TTC549 (cell line): ENCODE measurements at regions not wholly inside any gene's neighbourhood (a gene's known extent, or its start where the extent isn't known, plus 50 kb on each side); places are given as distances from the start of the nearest gene placed in this dataset.
"Not testable (repeated sequence)": the region's sequence is repeated elsewhere in the genome, so short reads cannot be mapped to it uniquely, and the experiment has no call there.

Source experiments
- FAIRE-seq: peaks from 2 replicates; lab custom pipeline; 2012; peaks lifted over from hg19 to GRCh38; lab: Jason Lieb, UNC

DNA sequence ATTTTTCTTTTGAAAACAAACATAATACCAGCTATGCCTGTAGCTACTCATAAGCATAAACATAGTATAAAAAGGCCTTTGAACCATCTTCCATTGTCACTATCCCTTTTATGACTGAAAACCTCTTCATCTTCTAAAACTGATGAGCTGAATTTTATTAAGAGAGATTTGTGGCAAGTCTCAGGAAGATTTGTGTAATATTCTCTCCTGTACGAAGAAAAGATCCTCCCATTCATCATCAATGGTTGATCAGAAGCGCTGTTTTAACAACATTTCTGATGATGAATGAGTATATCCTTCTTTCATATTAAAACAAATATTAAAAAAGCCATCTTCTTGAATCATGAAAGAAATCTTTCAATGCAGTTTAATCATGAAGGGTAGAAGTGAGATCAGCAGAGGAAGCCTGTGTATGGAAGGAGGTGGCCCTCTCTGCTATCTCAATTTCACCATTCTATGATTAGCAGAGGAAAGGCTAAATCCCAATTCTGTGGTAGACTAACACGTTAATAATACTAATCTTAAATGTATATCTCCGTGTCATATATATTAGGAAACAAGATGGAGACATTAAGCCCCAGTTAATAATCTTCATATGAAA lies 430.2 kb downstream of the FRK start:
- FAIRE-seq: no peak

DNA sequence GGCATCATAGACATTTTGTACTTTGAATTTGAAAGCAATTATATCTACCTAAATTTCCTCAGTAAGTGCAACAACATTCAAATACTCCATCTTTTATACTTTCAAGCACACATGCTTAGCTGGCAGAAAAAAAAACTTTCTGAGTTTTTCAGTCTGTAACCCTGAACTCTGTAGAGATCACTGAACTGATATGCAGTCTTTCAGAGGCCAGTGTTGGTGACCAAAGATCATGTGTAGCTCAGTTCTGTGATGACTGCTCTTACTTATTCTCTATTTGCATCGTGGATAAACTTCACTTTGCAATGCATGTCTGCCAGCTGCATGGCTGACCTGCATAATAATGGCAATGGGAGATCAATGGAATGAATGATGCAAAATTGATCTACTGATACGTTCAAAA lies 431.3 kb downstream of the FRK start:
- FAIRE-seq: no peak

DNA sequence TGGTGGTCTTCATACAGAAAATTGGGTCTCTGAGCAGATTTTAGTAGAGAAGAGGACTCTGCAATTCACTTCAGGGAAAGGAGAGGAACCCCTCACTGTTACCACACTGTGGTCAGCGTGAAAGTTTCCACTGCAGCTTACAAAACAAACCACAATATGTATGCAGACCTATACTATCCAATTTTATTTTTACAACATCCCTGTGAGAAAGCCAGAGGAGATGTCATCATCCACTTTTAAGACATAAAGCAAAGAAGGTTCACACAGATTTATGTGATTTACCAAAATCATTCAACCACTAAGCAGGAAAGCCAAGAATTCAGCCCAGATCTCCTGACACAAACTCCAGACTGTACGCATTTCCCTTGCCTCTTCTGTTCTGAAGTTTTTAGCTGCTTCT lies 442.4 kb downstream of the FRK start:
- FAIRE-seq: no peak

DNA sequence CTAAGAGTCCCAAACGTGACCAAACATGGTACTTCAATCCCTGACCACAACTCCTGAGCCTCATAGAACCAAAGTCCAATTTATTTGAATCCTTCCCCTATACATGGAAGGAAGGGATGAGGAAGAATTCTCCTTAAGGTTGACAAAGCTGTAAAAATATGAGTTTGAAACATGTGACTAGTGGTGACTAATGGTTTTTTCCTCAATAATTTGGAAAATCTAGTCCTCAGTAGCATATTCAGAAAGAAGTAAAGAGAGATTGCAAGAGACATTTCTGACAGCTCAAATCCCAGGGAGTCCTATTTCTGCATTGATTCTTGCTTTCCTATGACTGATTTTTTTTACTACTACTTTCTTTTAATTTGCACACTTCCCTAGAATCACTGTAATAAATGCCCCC lies 443.7 kb downstream of the FRK start:
- FAIRE-seq: no peak

DNA sequence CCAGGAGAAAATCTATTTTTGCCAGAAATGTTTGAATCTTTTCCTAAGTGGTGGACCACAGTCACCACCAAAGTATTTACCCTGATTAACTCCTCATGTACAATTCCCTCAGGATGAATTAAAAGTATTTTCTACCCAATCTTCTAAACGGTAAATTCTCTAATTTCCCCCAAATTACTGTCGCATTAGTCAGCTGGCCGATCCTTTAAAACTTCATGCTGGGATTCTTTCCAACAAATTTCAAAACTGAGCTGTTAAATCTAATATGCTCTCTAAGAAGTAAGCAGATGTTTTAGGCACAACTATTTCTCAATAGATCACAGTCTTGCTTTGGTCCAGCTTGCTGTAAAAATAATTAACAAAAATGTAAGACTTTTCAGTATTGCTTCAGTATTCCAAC lies 447.2 kb downstream of the FRK start:
- FAIRE-seq: no peak

DNA sequence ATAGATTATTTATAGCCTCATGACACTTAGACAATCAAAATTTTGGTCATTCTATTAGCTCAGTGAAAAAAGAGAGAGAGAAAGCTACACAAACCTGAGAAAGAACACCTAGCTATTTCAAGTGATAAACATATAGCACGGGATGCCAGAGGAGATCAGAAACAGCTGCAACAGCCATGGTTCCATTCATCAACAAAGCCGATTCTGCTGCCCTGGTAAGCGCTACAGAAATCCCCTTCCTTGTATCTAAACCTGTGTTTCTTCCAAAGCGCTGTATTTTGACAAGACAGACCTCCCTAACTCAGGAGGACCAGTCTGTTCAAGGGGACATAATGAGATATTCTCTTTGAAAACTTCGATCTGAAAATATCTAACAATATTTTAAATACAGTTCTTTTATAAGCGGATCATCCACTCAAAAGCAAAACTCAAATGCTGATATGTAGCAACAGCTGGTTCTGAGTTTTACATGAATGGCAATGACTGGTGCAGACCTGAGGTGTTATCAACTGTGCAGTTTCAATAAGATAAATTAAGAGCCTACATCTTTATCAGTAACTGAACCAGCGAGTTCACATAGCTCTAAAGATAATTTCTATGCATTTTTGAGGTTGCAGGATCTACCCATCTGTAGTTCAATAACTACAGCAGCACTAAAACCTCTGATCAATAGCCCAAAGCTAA lies 447.8 kb downstream of the FRK start:
- FAIRE-seq: no peak

DNA sequence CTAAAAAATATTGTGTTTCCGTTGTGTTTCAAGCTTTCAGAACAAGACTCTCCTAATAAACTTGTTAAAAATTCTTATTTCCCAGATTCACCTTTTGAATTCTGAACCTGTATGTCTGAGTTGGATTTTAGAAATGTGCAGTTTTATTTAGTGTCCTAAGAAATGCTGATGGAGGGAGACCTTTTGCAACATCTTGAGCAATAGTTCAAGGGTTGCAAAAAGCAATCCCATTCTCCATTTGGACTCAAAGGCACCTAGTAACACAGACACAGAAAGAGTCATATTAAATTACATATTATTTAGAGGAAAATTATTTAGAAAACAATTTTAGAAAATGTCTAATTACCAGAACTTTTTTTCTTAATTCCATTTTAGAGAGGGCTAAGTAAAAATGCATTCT lies 448.5 kb downstream of the FRK start:
- no peak for FAIRE-seq

DNA sequence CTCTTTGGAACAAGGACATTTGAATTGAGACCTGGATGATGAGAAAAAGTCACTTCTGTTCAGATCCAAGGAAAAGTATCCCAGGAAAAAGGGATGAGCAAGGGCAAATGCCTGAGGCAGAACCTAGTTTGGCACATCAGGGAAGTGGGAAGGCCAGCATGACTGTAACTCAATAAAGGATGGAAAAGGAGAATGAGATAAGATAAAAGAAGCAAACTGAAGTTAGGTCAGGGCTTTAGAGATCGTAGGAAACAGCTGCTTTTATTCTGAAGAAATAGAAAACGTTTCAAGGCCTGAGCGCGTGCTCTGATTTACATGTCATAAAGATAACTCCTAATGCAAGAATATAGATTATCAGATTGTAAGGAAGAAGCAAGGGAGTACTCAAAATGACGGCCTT lies 450.0 kb downstream of the FRK start:
- FAIRE-seq: no peak

DNA sequence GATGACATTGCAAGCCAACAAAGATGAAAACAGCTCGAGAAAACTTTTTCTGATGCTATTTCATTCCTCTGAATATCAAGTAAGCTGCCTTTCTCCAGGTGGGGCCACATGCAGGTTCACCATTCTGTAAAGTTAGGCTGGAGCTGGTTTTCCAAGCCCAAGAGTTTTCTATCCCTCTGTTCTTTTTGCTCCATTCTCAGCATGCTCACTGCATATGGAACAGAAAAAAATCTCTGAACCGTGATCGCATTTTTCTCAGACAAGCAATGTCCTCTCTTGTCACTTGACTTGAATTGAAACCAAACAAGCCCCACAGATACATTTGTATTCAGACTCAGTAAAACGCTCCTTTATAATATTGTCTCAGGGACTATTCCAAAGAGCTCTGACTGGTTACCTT lies 451.6 kb downstream of the FRK start:
- no peak for FAIRE-seq

DNA sequence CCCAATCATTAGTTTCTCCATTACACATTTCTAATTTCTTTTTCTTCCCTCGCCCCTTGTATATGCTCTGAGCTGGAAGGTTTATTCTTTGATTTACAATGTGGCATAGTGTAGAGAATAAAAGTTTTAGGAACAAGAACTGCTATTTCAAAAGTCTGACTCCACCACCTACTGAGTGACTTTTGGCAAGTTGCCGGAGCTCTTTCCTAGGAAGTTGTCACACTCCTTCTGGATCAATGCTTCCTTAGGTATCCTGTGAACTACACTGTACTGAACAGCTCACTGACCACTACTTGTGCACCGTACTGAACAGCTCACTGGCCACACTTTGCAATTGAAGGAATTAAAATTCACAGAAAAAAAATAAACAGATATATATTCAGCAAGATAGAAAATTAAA lies 458.2 kb downstream of the FRK start:
- no peak for FAIRE-seq

DNA sequence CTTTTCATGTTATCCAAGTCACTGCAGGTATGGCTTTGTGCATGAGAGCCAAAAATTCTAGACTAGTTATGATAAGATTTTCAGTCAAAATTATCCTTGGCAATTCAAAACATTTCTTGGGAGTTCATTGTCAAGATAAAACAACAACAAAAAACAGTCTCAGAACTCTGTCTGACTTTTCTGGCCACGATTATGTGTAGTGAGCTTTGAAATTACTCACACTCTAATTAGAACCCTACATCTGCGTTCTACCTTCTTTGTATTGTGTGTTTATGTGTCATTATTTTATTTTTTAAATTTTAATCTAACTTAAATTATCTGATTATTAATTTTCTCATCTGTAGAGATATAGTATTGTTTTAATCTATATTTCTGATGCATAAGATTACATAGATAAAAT lies 459.2 kb downstream of the FRK start:
- no peak for FAIRE-seq

DNA sequence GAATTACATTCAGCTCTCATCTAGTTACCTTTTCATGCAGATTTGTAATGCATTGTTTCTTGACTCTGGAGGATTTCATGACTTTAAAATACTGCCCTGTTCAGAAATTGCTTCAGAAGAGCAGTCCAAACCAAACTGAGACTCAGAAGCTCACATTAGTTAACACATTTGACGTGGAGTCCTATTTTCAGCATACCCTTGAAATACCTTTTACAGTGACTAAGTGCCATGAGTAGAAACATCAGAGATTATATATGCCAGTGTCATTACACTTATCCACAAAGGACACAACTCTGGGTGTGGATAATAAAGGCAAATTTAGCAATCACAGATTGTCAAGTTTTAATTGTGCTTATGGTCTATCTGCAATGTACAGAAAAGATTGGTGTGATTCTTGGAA lies 459.6 kb downstream of the FRK start:
- no peak for FAIRE-seq

DNA sequence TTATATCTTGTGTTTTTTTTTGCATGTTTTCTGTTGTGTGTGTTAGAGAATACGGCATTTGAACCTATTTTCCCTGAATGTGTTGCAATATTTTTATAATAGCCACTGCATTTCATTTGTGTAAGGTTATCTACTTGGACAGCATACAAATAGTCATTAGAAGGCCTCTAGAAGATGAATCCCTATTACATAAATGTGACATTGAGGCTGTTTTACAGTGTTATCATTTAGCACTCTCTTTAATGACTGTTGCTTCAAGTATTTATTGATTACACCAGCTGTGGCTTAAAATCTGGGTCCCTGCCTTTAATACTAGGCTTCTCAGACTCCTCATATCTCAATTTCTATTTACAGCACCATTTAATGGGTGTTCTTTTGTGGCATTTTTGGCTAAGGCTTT lies 465.8 kb downstream of the FRK start:
- FAIRE-seq: no peak

DNA sequence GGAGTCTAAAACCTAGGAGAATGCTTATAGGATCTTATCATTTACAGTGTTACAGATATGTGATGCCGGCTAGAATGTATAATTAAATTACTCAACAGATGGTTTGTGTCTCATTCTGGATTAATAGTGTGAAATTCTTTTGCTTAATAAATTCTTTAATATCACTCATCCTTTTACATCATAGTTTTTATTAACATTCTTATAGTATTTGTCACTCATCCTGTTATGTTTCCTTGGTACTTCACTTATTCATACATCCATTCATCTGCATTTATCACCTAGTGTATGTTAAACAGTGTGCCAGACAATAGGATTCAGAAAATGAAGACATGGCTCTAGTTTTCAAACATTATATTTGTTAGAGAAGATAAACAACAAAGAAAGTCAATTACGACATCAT lies 468.7 kb downstream of the FRK start:
- no peak for FAIRE-seq

DNA sequence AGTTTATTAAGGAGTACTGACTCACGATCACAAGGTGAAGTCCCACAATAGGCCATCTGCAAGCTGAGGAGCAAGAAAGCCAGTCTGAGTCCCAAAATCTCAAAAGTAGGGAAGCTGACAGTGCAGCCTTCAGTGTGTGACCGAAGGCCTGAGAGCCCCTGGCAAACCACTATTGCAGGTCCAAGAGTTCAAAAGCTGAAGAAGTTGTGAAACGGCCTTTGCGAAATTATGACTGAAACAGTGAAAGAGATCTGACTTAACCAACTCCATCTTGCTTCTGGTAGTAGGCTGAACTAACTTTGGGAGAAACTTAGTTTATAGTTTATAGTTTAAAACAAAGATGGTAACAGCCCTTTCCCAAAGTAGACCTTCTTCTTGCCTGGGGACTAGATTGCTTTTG lies 471.6 kb downstream of the FRK start:
- not testable (repeated sequence) for FAIRE-seq

DNA sequence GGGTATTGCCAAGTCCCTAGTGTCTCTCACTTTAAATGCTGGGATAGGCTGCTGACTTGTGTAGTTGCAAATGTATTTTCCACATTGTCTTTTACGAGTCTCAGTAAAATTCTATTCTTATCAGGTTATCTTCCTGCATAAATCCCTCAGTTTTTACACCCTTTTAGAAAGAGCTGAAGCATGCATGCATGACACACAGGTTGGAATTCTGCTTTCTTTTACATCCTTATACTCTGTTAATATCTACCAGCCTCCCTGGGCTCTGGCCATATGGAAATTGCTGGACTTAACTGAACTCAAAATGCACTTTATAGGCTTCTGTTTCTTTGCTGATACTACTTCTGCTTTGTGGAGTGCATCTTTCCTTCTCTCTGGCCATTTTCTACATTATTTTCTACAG lies 477.4 kb downstream of the FRK start:
- no peak for FAIRE-seq

DNA sequence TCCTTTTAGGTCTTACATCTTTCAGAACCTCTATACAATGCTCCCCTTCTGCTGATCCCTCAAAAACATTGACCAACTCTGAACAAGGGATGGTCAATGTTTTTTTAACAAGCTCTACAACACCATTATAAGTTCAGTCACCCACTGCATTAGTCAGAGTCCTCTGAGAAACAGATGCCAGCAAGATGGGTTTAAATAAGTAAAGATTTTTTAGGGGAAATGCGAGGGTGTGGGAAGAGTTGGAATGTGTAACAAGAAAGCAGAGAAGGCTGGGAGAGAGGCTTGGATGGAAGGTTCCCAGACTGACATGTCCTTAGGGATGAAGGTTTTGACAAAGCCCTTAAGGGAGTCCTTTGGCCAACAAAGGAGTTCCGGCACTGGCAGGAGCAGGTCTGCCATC lies 478.3 kb downstream of the FRK start:
- no peak for FAIRE-seq

DNA sequence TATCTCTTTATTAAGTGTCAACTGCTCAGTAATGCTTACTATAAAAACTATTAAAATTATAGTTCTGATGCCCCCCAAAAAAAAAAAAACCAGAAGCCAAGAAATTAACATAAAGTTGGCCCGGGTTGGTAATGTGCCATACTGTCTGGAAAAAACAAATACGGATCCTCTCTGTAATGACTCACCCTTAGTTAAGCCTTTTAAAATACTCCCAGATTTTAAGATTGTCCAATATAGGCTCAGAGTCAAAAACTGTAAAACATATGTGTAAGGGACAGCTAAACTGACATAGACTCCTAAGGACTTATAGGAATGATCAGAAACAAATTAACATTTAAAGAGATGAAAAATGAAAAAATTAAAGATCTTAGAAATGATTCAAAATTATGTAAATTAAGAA lies 481.1 kb downstream of the FRK start:
- FAIRE-seq: not testable (repeated sequence)

DNA sequence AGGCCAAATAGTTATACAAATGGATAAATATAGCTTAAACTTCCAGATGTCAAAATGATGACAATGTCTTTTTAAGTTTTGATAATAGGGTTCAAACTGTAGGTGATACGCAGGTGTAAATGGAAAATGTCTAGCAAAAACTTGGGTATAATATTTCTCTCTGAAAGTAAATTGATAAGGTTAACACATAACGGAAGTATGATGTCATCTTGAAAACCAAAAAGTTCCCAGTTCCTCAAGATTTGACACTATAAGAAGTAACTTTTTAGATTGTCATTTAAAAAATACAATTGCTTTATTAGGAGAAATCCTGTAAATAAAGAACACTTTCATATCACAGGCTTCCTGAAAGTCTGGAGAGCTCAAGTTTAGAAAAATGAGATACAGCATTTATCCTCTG lies 483.4 kb downstream of the FRK start:
- FAIRE-seq: no peak

DNA sequence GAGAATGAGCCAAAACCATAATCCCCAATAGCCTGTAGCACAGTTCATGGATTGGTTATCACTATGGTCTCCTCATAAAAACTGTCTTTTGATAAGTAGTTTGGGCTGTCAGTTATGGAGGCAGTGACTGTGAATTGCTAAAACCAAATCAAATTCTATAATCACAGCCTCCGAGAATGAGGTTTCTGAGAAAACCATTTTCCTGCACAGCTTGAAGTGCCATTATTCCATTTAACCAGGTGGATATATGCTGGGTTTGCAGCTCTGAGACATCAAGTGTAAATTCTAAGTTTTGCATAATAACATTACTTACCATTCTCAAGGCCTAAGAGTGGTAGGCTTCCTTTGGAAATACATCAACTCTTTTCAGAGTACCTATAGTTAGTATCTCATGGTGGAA lies 485.4 kb downstream of the FRK start:
- no peak for FAIRE-seq

DNA sequence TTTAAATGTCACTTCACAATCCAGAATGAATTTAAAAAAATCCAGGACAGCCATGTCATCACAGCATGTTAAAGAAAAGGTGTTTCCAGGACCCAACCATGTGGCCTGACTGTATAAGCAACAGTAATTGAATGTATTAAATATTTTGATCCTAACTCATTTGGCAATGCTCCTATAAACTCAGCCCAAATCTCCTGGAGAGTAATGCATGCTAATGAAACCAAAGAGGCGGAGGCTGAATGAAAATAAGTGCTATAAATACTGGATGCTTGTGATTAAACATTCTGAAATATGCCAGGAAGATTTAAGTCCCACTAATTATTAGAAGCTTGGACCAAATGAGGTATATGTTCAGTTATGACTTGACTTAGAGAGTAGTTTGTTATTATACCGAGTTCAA lies 486.8 kb downstream of the FRK start:
- no peak for FAIRE-seq

DNA sequence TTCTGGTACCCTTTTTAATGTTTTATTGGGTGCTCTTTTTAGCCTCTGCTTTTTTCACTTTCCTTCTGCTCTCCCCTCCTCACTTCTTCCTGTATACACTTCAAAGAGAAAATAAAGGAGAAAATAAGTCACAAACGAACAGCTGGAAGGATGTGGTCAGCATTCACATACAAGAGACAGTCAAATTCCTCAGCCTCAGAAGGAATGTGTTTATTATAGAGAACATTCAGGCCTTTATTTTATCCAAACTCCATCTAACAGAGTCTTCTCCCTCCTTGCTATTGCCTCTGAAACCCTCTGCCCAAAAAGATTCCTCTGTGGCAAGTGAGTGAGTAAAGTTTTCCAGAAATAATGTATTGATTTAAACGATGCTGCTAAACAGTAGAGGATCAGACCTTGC lies 490.4 kb downstream of the FRK start:
- no peak for FAIRE-seq

DNA sequence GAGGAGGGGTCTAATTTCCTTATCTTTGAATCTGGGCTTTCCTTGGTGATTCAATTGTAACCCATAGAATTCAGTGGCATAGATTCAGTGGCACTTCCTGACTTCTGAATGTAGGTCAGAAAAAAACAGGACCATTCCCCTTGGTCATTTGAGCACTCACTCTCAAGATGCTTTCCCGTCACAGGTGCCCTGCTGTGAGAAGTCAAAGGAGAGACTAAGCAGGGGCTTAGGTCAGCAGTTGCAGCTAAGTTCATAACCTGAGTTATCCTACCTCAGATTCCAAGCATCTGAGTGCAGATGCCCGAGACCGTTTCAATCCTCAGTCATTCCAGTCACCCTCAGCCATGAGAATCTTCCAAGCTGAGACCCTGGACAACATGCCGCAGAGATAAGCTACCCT lies 506.6 kb downstream of the FRK start:
- no peak for FAIRE-seq

DNA sequence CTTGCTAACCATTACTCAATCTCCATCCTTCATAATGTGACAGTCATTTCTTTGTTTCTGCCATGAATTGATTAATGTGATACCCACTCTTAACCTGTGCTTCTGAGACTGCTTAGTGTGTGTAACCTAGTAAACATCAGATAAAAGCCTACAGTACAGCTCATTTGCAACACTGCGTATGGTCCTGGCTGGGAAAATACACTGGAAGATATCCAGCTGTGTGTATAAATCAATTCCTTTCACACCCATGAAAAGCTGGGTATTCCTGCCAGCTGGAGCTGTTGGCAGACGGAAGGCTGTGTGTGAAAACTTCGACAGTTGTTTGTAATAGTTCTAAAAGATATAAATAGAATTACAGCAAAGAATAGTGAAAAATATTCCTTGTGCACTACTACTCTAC lies 509.2 kb downstream of the FRK start:
- FAIRE-seq: no peak

DNA sequence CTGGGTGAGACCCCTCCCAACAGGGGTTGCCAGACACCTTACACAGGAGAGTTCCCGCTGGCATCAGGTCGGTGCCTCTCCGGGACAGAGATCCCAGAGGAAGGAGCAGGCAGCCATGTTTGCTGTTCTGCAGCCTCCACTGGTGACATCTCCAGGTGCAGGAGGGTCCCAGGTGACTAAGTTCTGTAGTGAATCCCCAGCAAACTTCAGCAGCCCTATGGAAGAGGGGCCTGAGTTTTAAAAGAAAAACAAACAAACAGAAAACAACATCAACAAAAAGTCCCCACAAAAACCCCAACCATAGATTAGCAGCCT lies 515.1 kb downstream of the FRK start:
- FAIRE-seq: no peak
